ENCODE measurements at regions not wholly inside any gene's neighbourhood (a gene's known extent, or its start where the extent isn't known, plus 50 kb on each side); places are given as distances from the start of the nearest gene placed in this dataset.

DNA sequence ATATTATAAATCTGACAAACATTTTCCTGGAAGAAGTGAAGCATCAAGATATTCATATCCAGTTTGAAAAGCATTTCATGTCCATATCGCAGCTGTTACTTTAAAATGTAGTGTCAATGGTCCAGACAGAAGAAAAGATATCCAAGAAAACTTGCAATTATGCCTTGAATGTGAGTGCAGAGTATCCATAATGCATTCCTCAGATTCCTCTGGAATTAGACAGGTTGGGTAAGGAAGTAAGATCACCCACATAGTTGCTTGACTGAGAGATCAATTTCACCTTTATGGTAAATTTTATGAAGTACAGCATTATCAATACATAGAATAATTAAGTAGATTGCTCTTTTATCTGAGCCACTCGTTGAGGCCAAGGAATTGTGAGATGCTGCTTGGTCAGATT is 327.0 kb upstream of the SLITRK5 start:
- TF ChIP-seq POLR2AphosphoS5 (IDR thresholded peaks at IDR 0.05; ENCODE audit: low read depth, low read length) (no peak), TAF1 (IDR thresholded peaks at IDR 0.05; ENCODE audit: borderline replicate concordance, insufficient read depth, low read length) (no peak), SIN3A (IDR thresholded peaks at IDR 0.05; ENCODE audit: borderline replicate concordance, insufficient read depth, low read length) (no peak), FOXP2 (optimal IDR thresholded peaks at IDR 0.05; ENCODE audit: borderline replicate concordance, extremely low read depth, extremely low read length, insufficient read depth) (no peak)
- TF ChIP-seq, protein P1, sequence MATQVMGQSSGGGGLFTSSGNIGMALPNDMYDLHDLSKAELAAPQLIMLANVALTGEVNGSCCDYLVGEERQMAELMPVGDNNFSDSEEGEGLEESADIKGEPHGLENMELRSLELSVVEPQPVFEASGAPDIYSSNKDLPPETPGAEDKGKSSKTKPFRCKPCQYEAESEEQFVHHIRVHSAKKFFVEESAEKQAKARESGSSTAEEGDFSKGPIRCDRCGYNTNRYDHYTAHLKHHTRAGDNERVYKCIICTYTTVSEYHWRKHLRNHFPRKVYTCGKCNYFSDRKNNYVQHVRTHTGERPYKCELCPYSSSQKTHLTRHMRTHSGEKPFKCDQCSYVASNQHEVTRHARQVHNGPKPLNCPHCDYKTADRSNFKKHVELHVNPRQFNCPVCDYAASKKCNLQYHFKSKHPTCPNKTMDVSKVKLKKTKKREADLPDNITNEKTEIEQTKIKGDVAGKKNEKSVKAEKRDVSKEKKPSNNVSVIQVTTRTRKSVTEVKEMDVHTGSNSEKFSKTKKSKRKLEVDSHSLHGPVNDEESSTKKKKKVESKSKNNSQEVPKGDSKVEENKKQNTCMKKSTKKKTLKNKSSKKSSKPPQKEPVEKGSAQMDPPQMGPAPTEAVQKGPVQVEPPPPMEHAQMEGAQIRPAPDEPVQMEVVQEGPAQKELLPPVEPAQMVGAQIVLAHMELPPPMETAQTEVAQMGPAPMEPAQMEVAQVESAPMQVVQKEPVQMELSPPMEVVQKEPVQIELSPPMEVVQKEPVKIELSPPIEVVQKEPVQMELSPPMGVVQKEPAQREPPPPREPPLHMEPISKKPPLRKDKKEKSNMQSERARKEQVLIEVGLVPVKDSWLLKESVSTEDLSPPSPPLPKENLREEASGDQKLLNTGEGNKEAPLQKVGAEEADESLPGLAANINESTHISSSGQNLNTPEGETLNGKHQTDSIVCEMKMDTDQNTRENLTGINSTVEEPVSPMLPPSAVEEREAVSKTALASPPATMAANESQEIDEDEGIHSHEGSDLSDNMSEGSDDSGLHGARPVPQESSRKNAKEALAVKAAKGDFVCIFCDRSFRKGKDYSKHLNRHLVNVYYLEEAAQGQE (IDR thresholded peaks at IDR 0.05; ENCODE audit: insufficient read depth in 1 of 2, low read depth in 2 of 2, low read length in 2 of 2) = no peak

DNA sequence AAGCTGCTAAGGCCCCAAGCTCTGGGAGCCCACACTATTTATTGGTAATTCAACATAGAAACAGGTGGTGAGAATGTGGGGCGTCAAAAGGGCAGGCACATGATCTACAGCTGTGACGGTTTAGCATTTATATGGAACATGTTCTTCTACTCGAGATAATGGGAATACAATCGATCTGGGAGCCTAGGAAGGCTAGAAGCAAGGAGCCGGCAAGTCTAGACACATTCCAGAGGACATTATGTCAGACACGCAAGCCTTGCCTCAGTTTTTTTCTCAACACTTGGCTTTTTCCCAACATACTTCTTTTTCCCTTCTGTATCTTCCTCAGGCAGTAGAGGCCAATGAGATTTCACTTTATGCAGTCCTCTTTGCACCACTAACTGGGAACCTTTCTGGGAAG is 315.7 kb upstream of the SLITRK5 start:
- TF ChIP-seq SIN3A (IDR thresholded peaks at IDR 0.05; ENCODE audit: borderline replicate concordance, insufficient read depth, low read length) (no peak), FOXP2 (optimal IDR thresholded peaks at IDR 0.05; ENCODE audit: borderline replicate concordance, extremely low read depth, extremely low read length, insufficient read depth) (no peak), TAF1 (IDR thresholded peaks at IDR 0.05; ENCODE audit: borderline replicate concordance, insufficient read depth, low read length) (no peak), POLR2AphosphoS5 (IDR thresholded peaks at IDR 0.05; ENCODE audit: low read depth, low read length) (no peak)
- TF ChIP-seq, protein P1 (IDR thresholded peaks at IDR 0.05; ENCODE audit: insufficient read depth in 1 of 2, low read depth in 2 of 2, low read length in 2 of 2) = no peak

DNA sequence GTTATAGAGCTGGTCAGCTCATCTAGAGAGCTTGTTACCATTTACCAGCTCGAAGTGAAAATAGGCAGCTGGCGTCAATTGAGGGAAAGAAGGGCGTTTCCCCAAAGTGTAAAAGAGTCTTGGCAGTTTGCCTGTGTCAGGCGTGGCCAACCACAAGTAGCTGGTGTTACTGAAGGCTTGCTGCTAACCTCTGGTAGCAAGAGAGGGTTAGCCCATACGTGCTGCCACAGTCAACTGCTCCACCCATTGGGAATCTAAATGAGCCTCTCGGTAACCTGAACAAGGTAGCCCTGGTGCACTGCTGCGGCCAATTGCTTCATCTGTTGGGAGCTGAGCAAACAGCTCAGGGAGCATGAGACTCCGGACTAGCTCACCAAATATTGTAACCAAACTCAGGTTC is 314.9 kb upstream of the SLITRK5 start:
- TF ChIP-seq POLR2AphosphoS5 (IDR thresholded peaks at IDR 0.05; ENCODE audit: low read depth, low read length) = no peak
- TF ChIP-seq, protein P1 (IDR thresholded peaks at IDR 0.05; ENCODE audit: insufficient read depth in 1 of 2, low read depth in 2 of 2, low read length in 2 of 2) = no peak
- no peak for TF ChIP-seq FOXP2 (optimal IDR thresholded peaks at IDR 0.05; ENCODE audit: borderline replicate concordance, extremely low read depth, extremely low read length, insufficient read depth)
- TF ChIP-seq SIN3A (IDR thresholded peaks at IDR 0.05; ENCODE audit: borderline replicate concordance, insufficient read depth, low read length) = no peak
- TF ChIP-seq TAF1 (IDR thresholded peaks at IDR 0.05; ENCODE audit: borderline replicate concordance, insufficient read depth, low read length) = no peak

DNA sequence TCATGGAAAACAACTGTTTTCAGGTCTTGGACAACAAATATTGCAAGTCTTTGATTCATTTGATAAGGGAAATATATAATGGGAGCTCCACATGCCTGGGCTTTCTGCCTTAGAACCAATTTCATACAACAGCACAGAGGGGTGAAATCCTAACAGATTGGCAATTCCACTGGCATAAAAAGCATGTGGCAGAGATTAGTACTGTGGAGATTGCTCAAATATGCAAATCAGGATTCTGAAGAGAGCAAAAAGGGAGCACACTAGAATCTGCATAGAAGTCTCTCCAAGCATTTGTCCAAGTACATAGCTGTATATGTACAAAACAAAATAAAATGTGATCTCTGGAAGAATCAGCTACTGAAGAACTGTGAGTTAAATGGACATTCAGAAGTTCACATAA is 312.9 kb upstream of the SLITRK5 start:
- TF ChIP-seq TAF1 (IDR thresholded peaks at IDR 0.05; ENCODE audit: borderline replicate concordance, insufficient read depth, low read length) (no peak), SIN3A (IDR thresholded peaks at IDR 0.05; ENCODE audit: borderline replicate concordance, insufficient read depth, low read length) (no peak), FOXP2 (optimal IDR thresholded peaks at IDR 0.05; ENCODE audit: borderline replicate concordance, extremely low read depth, extremely low read length, insufficient read depth) (no peak), POLR2AphosphoS5 (IDR thresholded peaks at IDR 0.05; ENCODE audit: low read depth, low read length) (no peak)
- TF ChIP-seq, protein P1 (IDR thresholded peaks at IDR 0.05; ENCODE audit: insufficient read depth in 1 of 2, low read depth in 2 of 2, low read length in 2 of 2) = no peak

DNA sequence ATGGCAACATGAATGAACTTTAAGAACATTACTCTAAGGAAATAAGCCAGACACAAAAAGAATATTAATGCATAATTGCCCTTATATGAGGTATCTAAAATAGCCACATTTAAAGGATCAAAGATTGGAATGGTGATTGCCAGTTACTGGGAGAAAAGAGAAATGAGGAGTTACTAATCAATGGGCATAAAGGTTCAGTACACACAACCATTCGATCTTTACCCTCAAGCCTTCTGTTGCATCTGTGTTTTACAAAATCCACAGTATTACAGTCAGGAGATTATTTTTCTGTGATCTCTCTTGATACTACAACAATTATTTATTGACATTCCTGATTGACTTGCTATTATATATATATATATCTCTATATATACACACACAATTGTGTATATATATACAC is 310.0 kb upstream of the SLITRK5 start:
- no peak for TF ChIP-seq FOXP2 (optimal IDR thresholded peaks at IDR 0.05; ENCODE audit: borderline replicate concordance, extremely low read depth, extremely low read length, insufficient read depth)
- no peak for TF ChIP-seq POLR2AphosphoS5 (IDR thresholded peaks at IDR 0.05; ENCODE audit: low read depth, low read length)
- TF ChIP-seq, protein P1 (IDR thresholded peaks at IDR 0.05; ENCODE audit: insufficient read depth in 1 of 2, low read depth in 2 of 2, low read length in 2 of 2) = no peak
- no peak for TF ChIP-seq TAF1 (IDR thresholded peaks at IDR 0.05; ENCODE audit: borderline replicate concordance, insufficient read depth, low read length)
- TF ChIP-seq SIN3A (IDR thresholded peaks at IDR 0.05; ENCODE audit: borderline replicate concordance, insufficient read depth, low read length) = no peak
